GM12892 (cell line): ENCODE measurements at regions not wholly inside any gene's neighbourhood (a gene's known extent, or its start where the extent isn't known, plus 50 kb on each side); places are given as distances from the start of the nearest gene placed in this dataset.

Experiments
- DNase-seq: peaks from one replicate; pipeline ENCODE4 v3.0.0; 2011; ENCODE audit not compliant: insufficient read length
- FAIRE-seq: peaks from 2 replicates; lab custom pipeline; 2011; peaks lifted over from hg19 to GRCh38; lab: Jason Lieb, UNC
- POLR2A ChIP-seq: IDR thresholded peaks from 2 replicates; pipeline ENCODE4 v1.6.1; 2011; ENCODE audit warnings: low read depth, low read length, control low read depth
- POLR2AphosphoS5 ChIP-seq: IDR thresholded peaks from 2 replicates; pipeline ENCODE4 v1.6.1; 2011; ENCODE audit warnings: low read depth, low read length, control low read depth
- TAF1 ChIP-seq: IDR thresholded peaks from 2 replicates; pipeline ENCODE4 v1.6.1; 2011; ENCODE audit warnings: low read depth, mild to moderate bottlenecking, control low read depth, low read length, borderline replicate concordance

- no peak for FAIRE-seq
- TF ChIP-seq POLR2AphosphoS5 = no peak
- no peak for TF ChIP-seq TAF1
- TF ChIP-seq POLR2A = no peak
- DNase-seq = no peak
Measured at GRCh38 chr2:59083075-59083828, 842.1 kb upstream of the FANCL start.

GRCh38 chr2:59082657-59083056, 841.5 kb upstream of the FANCL start:
- no peak for DNase-seq
- TF ChIP-seq POLR2AphosphoS5 (no peak), POLR2A (no peak), TAF1 (no peak)
- FAIRE-seq = no peak

- TF ChIP-seq TAF1 (no peak), POLR2AphosphoS5 (no peak), POLR2A (no peak)
- FAIRE-seq (no peak), DNase-seq (no peak)
Measured at GRCh38 chr2:59080451-59081181, 839.5 kb upstream of the FANCL start.

GRCh38 chr2:59077981-59078531, 836.9 kb upstream of the FANCL start:
- FAIRE-seq (no peak), DNase-seq (no peak)
- TF ChIP-seq POLR2AphosphoS5 (no peak), POLR2A (no peak), TAF1 (no peak)

- no peak for FAIRE-seq
Measured at GRCh38 chr2:59077026-59077725, 836.1 kb upstream of the FANCL start.

GRCh38 chr2:59076079-59076619, 835.0 kb upstream of the FANCL start:
- TF ChIP-seq POLR2AphosphoS5 (no peak), TAF1 (no peak), POLR2A (no peak)
- FAIRE-seq (no peak), DNase-seq (no peak)

More at GRCh38 chr2:59077026-59077725, 836.1 kb upstream of the FANCL start:
- TF ChIP-seq POLR2AphosphoS5 = no peak
- TF ChIP-seq TAF1 = no peak
- no peak for TF ChIP-seq POLR2A
- DNase-seq = no peak

GRCh38 chr2:59074071-59074470, 832.9 kb upstream of the FANCL start:
- TF ChIP-seq POLR2AphosphoS5 (no peak), TAF1 (no peak), POLR2A (no peak)
- no peak for FAIRE-seq
- no peak for DNase-seq

- no peak for FAIRE-seq
- no peak for DNase-seq
- TF ChIP-seq TAF1 (no peak), POLR2A (no peak), POLR2AphosphoS5 (no peak)
Measured at GRCh38 chr2:59073286-59073685, 832.2 kb upstream of the FANCL start.

GRCh38 chr2:59068255-59068654, 827.1 kb upstream of the FANCL start:
- no peak for TF ChIP-seq TAF1
- no peak for TF ChIP-seq POLR2A
- no peak for TF ChIP-seq POLR2AphosphoS5
- DNase-seq (no peak), FAIRE-seq (no peak)

GRCh38 chr2:59066787-59067399, 825.8 kb upstream of the FANCL start:
- DNase-seq (no peak), FAIRE-seq (no peak)
- TF ChIP-seq TAF1 = no peak
- TF ChIP-seq POLR2AphosphoS5 = no peak
- no peak for TF ChIP-seq POLR2A
